GM12892 (cell line): ENCODE measurements at regions not wholly inside any gene's neighbourhood (a gene's known extent, or its start where the extent isn't known, plus 50 kb on each side); places are given as distances from the start of the nearest gene placed in this dataset.

Experiments used
- POLR2A ChIP-seq: IDR thresholded peaks from 2 replicates; pipeline ENCODE4 v1.6.1; 2011; ENCODE audit warnings: low read depth, low read length, control low read depth
- POLR2AphosphoS5 ChIP-seq: IDR thresholded peaks from 2 replicates; pipeline ENCODE4 v1.6.1; 2011; ENCODE audit warnings: low read depth, low read length, control low read depth
- TAF1 ChIP-seq: IDR thresholded peaks from 2 replicates; pipeline ENCODE4 v1.6.1; 2011; ENCODE audit warnings: low read depth, mild to moderate bottlenecking, control low read depth, low read length, borderline replicate concordance

GRCh38 chr6:125454351-125454750 is 152.6 kb upstream of the HDDC2 start:
- TF ChIP-seq POLR2A (no peak), POLR2AphosphoS5 (no peak), TAF1 (no peak)
